Pancreas (tissue), 10 donors: ENCODE measurements at regions not wholly inside any gene's neighbourhood (a gene's known extent, or its start where the extent isn't known, plus 50 kb on each side); places are given as distances from the start of the nearest gene placed in this dataset.
"Not testable (repeated sequence)": the region's sequence is repeated elsewhere in the genome, so short reads cannot be mapped to it uniquely, and the experiment has no call there.

ENCODE experiments used
- ATAC-seq, 4 donors: fragments of 200-7000 bp; cut with Tn5 transposase; one replicate each; pipeline versions ENCODE4 v1.8.0 to v1.9.1; 2020; ENCODE audit warnings: mild to moderate bottlenecking in 4 of 4, moderate library complexity in 4 of 4
- DNase-seq, 6 donors: peaks; one replicate each; pipeline ENCODE4 v3.0.0-alpha.2; 2020
- FAIRE-seq: peaks from 2 replicates; lab custom pipeline; 2012; peaks lifted over from hg19 to GRCh38; lab: Jason Lieb, UNC
- H3K27ac ChIP-seq, 4 donors: fragments of 200-600 bp; sonication (generic); 1 replicate in 3 of 4; 2 replicates in 1 of 4; pipeline versions ENCODE4 v1.5.0 to v1.8.0; 2020
- H3K27me3 ChIP-seq, 4 donors: fragments of 200-600 bp; one replicate each; pipeline ENCODE4 v1.8.0; 2021
- H3K36me3 ChIP-seq, 3 donors: fragments of 200-600 bp; sonication (generic) in 1 of 3; one replicate each; pipeline versions ENCODE4 v1.5.0 to v1.8.0; 2020 to 2021
- H3K4me1 ChIP-seq, 3 donors: fragments of 200-600 bp; one replicate each; pipeline ENCODE4 v1.8.0; 2021
- H3K4me3 ChIP-seq, 4 donors: fragments of 200-600 bp; sonication (generic) in 2 of 4; one replicate each; pipeline versions ENCODE4 v1.5.0 to v1.8.0; 2020 to 2021
- H3K9me3 ChIP-seq, 4 donors: fragments of 200-600 bp; one replicate each; pipeline ENCODE4 v1.8.0; 2021
- CTCF ChIP-seq, 4 donors: fragments of 200-600 bp; sonication (generic) in 3 of 4; IDR thresholded peaks; one replicate each; pipeline versions ENCODE4 v1.5.0 to v1.8.0; 2021; ENCODE audit warnings: antibody characterized with exemption in 4 of 4
- WGBS, 2 donors: extraction: QIAGEN DNeasy Blood & Tissue Kit; methylation state at CpG; one replicate each; pipeline ENCODE4 v1.1.7; 2013; 5-methylcytosine and 5-hydroxymethylcytosine counted together
- intact Hi-C, 3 donors: fragments of 100-400 bp; cut with DNase I; formaldehyde crosslinking; loops; one replicate each; pipeline versions ENCODE4 v1.11.1 to v1.14.2; 2022
- donor health status: healthy with polysubstance abuse.
- donor health status: DM: no; HTN: no; CAD: no; lungs with moderate emphysema.
- donor health status: DM: no; HTN: no; CAD: no.
- donor health status: control.
- donor health status: control.
- donor health status: Bipolar disorder and iron deficiency.
- donor health status: DM: yes; HTN: yes; CAD: no.
- donor health status: DM: no; HTN: no; CAD: no.
- donor health status: DM: no; HTN: no; CAD: no.
- donor health status: DM: yes; HTN: yes; CAD: no.

DNA sequence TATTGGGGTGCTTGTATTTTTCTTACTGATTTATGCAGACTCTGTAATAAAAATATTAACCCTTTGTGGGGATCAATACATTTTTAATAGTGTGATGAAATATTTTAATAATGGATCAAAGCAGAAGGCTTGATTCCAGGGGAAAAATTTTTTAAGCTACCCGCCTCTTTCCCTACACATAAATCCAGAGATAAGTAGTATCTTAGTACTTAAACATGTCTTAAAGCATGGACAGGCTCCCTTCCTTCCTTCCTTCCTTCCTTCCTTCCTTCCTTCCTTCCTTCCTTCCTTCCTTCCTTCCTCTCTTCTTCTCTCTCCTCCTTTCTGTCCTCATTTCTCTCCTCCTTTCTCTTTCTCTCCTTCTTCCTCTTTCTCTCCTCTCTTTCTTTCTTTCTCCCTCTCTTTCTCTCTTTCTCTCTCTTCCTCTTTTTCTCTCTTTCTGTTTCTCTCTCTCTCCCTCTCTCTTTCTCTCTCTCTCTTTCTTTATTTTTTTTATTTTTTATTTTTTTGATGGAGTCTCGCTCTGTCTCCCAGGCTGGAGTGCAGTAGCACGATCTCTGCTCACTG lies 78.0 kb upstream of the SPRY4 start:
- 85 to 93% methylated on average over 3 of the region's 3 CpGs for WGBS, 2 donors
- intact Hi-C loops = no loop called here
- Histone ChIP-seq H3K36me3 (no peaks in the 10 kb centered on the region), H3K27me3 (no peaks in the 10 kb centered on the region), H3K4me3 (no peak overlapping the region), H3K27ac (no peak overlapping the region), H3K9me3 (no peaks in the 10 kb centered on the region), H3K4me1 (no peaks in the 10 kb centered on the region)
- DNase-seq = no peak
- TF ChIP-seq CTCF (IDR thresholded peaks at IDR 0.05) = no peak
- FAIRE-seq = no peak
- no peak for ATAC-seq

GRCh38 chr5:142400415-142400814 lies 75.6 kb upstream of the SPRY4 start:
- intact Hi-C loops = no loop called here
- H3K27me3 ChIP-seq = no peaks in the 10 kb centered on the region
- 69 to 79% methylated on average over 8 of the region's 8 CpGs for WGBS, 2 donors
- ATAC-seq (no peak), DNase-seq (no peak), FAIRE-seq (no peak)
- H3K27ac ChIP-seq = no peak overlapping the region
- H3K4me1 ChIP-seq = no peaks in the 10 kb centered on the region
- no peaks in the 10 kb centered on the region for H3K9me3 ChIP-seq
- TF ChIP-seq CTCF (IDR thresholded peaks at IDR 0.05) = no peak
- no peak overlapping the region for H3K4me3 ChIP-seq
- H3K36me3 ChIP-seq = no peaks in the 10 kb centered on the region

GRCh38 chr5:142399891-142400290 lies 75.1 kb upstream of the SPRY4 start:
- H3K36me3 ChIP-seq = no peaks in the 10 kb centered on the region
- H3K4me3 ChIP-seq = no peak overlapping the region
- no peak overlapping the region for H3K27ac ChIP-seq
- 60 to 74% methylated on average over 2 of the region's 2 CpGs for WGBS, 2 donors
- no peak for ATAC-seq
- intact Hi-C loops = no loop called here
- no peaks in the 10 kb centered on the region for H3K9me3 ChIP-seq
- H3K27me3 ChIP-seq = no peaks in the 10 kb centered on the region
- no peak for DNase-seq
- no peak for TF ChIP-seq CTCF (IDR thresholded peaks at IDR 0.05)
- no peaks in the 10 kb centered on the region for H3K4me1 ChIP-seq
- no peak for FAIRE-seq

GRCh38 chr5:142398730-142399055 lies 73.9 kb upstream of the SPRY4 start:
- Histone ChIP-seq H3K27me3 (no peaks in the 10 kb centered on the region), H3K9me3 (no peaks in the 10 kb centered on the region), H3K36me3 (no peaks in the 10 kb centered on the region), H3K4me1 (no peaks in the 10 kb centered on the region), H3K4me3 (no peak overlapping the region), H3K27ac (no peak overlapping the region)
- ATAC-seq (no peak), DNase-seq (no peak), FAIRE-seq (no peak)
- 77 to 85% methylated on average over 3 of the region's 3 CpGs for WGBS, 2 donors
- no peak for TF ChIP-seq CTCF (IDR thresholded peaks at IDR 0.05)
- intact Hi-C loops = no loop called here

DNA sequence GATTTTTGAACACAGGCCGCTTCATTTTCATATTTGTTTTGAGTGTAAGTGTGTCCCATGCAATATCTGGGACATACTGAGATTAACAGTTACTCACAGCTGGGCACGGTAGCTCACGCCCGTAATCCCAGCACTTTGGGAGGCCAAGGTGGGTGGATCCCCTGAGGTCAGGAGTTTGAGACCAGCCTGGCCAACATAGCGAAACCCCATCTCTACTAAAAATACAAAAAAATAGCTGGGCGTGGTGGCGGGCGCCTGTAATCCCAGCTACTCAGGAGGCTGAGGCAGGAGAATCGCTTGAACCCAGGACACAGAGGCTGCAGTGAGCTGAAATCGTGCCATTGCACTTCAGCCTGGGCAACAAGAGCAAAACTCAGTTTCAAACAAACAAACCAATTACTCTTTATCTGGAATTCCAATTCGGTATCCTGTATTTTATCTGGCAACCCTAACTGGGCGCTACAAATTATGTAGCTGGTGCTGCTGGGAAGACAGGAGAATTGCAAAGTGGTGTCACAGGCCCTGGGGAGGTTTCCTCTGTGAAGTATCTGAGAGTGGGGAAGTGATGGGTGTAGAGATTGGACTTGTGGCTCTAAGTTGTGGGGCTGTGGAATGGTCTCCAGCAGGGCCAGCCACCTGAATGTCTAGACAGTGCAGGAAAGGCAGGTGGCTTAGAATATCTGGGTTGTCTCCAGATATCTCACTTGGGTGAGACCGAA lies 73.3 kb upstream of the SPRY4 start:
- 82 to 87% methylated on average over 13 of the region's 13 CpGs for WGBS, 2 donors
- H3K9me3 ChIP-seq, ATAC-seq, H3K36me3 ChIP-seq, H3K4me1 ChIP-seq, intact Hi-C loops, H3K27ac ChIP-seq, H3K27me3 ChIP-seq, H3K4me3 ChIP-seq, DNase-seq, FAIRE-seq: not testable (repeated sequence)
